Lower leg skin (tissue), 3 donors: ENCODE measurements at regions not wholly inside any gene's neighbourhood (a gene's known extent, or its start where the extent isn't known, plus 50 kb on each side); places are given as distances from the start of the nearest gene placed in this dataset.
"Not testable (repeated sequence)": the region's sequence is repeated elsewhere in the genome, so short reads cannot be mapped to it uniquely, and the experiment has no call there.

ENCODE experiments used
- CTCF ChIP-seq, 3 donors: fragments of 450-650 bp; IDR thresholded peaks; one replicate each; pipeline ENCODE4 v1.5.1; 2016; ENCODE audit warnings: antibody characterized with exemption in 3 of 3, mild to moderate bottlenecking in 3 of 3, moderate library complexity in 2 of 3
- POLR2A ChIP-seq, 2 donors: fragments of 450-650 bp; IDR thresholded peaks; one replicate each; pipeline ENCODE4 v1.6.1; 2016 to 2017; ENCODE audit warnings: antibody characterized with exemption in 2 of 2, mild to moderate bottlenecking in 1 of 2, moderate library complexity in 1 of 2

- not testable (repeated sequence) for TF ChIP-seq POLR2A, CTCF (IDR thresholded peaks at IDR 0.05)
These were observed 470.6 kb upstream of the NUDT12 start for GRCh38 chr5:104033186-104033585.
